ENCODE measurements at regions not wholly inside any gene's neighbourhood (a gene's known extent, or its start where the extent isn't known, plus 50 kb on each side); places are given as distances from the start of the nearest gene placed in this dataset.

DNA sequence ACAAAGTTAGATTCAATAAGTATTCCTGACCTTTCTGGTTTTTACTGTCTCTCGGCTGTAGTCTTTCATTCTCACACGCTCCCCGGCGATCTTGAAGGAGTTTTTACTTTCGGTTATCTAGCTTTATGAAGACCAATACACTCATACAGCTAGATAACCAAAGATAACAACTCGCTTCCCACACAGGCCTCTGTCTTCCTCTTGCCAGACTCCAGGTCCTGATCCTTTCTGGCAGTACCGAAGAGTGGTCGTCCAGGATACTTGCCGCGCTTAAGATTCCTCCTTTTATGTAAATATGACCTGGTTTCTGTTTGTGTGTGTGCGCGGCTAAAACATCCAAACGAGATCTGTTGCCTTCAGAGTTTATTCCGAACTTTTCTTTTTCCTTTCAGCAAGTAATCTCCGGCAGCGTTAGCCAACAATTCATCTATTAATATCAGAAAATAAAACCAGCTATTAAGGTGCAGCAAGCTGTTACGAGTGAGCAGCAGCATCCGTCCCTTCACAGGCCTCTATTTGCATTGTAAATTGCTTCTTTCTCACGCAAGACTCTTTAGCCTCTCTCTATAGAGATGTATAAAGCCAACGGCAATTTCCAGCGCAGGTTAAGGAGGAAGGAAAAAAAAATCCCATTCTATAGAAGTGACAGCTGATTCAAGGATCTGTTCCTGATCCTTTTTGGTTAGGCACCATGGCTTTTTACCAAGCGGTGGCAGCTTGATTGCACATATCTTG lies 216.1 kb downstream of the MEF2C start:
- ChIA-PET POLR2A (no interaction called here), CTCF (interaction anchor here (0.6 to 2.8 kb wide), 5 partner anchors 8 to 886 kb away, joined by 3 to 9 read pairs (median 3); no protein-coding TSS in a partner anchor)
- Histone ChIP-seq H3K4me3 (ENCODE audit: low read depth, low read length) (peak overlapping the region; percentile 22; the same call in 1 of the 2 replicates), H3K27me3 (ENCODE audit: control insufficient read depth, insufficient read depth, low read length) (peaks cover 28% of the 10 kb centered on the region), H3K36me3 (ENCODE audit: control insufficient read depth, insufficient read depth, low read length) (no peaks in the 10 kb centered on the region)
- TF ChIP-seq, protein P1, sequence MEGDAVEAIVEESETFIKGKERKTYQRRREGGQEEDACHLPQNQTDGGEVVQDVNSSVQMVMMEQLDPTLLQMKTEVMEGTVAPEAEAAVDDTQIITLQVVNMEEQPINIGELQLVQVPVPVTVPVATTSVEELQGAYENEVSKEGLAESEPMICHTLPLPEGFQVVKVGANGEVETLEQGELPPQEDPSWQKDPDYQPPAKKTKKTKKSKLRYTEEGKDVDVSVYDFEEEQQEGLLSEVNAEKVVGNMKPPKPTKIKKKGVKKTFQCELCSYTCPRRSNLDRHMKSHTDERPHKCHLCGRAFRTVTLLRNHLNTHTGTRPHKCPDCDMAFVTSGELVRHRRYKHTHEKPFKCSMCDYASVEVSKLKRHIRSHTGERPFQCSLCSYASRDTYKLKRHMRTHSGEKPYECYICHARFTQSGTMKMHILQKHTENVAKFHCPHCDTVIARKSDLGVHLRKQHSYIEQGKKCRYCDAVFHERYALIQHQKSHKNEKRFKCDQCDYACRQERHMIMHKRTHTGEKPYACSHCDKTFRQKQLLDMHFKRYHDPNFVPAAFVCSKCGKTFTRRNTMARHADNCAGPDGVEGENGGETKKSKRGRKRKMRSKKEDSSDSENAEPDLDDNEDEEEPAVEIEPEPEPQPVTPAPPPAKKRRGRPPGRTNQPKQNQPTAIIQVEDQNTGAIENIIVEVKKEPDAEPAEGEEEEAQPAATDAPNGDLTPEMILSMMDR (IDR thresholded peaks at IDR 0.05; ENCODE audit: insufficient read depth, low read depth, low read length) = no peak
- no peak for DNase-seq (ENCODE audit: low read depth)

DNA sequence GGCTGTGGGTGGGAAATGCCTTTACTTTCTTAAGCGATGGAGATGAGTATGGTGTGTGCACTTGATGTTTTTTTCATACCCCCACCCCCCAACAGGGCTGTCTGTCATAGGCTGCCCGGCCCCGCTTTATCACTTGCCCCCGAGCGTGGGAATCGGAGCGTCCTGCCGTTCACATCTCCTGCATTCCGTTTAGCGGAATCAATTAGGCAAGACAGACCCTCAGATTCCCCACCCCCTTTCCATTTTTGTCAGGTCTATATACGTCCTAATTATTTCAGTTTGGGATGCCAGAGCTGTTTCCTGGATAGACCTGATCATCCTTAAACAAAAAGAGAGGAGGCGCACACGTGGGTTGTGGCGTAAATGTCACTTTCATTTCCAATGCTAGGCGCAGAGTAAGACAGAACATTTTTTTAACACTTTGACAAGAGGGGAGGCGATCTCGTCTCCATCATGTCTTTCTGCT lies 217.2 kb downstream of the MEF2C start:
- Histone ChIP-seq H3K27me3 (ENCODE audit: control insufficient read depth, insufficient read depth, low read length) (peaks cover 25% of the 10 kb centered on the region), H3K4me3 (ENCODE audit: low read depth, low read length) (no peak overlapping the region), H3K36me3 (ENCODE audit: control insufficient read depth, insufficient read depth, low read length) (no peaks in the 10 kb centered on the region)
- no peak for DNase-seq (ENCODE audit: low read depth)
- ChIA-PET CTCF (interaction anchor here (0.7 to 2.8 kb wide), 3 partner anchors 25 to 885 kb away, joined by 3 to 9 read pairs (median 3); no protein-coding TSS in a partner anchor), POLR2A (no interaction called here)
- TF ChIP-seq, protein P1 (IDR thresholded peaks at IDR 0.05; ENCODE audit: insufficient read depth, low read depth, low read length) = no peak

DNA sequence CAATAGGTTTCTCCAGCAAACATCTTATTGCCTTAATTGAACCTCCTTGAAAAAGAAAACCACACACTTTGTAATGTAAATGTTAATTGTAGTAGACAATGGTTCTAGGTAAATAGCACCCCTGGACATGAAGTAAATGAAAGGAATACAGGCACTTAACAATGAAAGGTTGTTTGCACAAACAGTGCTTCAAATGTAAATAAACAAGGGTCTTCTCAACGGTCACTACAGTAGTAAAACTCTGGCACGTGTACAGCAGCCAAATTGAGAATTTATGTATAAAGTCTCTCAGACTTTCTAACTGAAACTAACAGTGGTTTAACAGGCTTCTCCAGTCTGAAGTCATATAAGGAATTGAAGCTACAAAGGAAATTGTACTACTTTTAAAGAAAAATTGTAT lies 218.3 kb downstream of the MEF2C start:
- ChIA-PET CTCF (interaction anchor here (1.4 kb wide), 1 partner anchor 26 kb away, joined by 3 read pairs; no protein-coding TSS in a partner anchor), POLR2A (no interaction called here)
- no peaks in the 10 kb centered on the region for H3K36me3 ChIP-seq (ENCODE audit: control insufficient read depth, insufficient read depth, low read length)
- DNase-seq (ENCODE audit: low read depth) = no peak
- no peak overlapping the region for H3K4me3 ChIP-seq (ENCODE audit: low read depth, low read length)
- H3K27me3 ChIP-seq (ENCODE audit: control insufficient read depth, insufficient read depth, low read length) = peaks cover 26% of the 10 kb centered on the region
- TF ChIP-seq, protein P1 (IDR thresholded peaks at IDR 0.05; ENCODE audit: insufficient read depth, low read depth, low read length) = no peak

DNA sequence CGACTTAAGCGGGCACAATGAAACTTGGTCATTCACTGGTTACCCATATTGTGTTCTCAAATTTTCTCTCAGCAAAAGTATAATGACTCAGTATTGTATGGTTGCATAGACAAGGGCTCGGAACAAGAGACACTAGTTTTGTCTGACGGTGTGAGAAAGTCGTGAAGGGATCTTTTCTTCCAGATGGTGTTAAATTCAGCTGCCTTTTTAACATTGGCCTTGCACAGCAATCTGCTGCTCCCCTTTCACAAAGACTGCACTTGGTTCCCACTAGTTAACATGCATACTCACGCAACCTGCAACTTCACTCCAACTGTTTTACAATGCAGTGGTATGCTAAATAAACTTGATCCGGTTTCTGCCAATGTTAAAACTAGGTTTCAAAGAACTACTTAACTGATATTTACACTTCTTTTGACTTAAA lies 219.2 kb downstream of the MEF2C start:
- POLR2A ChIA-PET = no interaction called here
- CTCF ChIA-PET = interaction anchor here (0.6 to 1.4 kb wide), 2 partner anchors 27 to 115 kb away, joined by 3 to 4 read pairs; no protein-coding TSS in a partner anchor
- Histone ChIP-seq H3K27me3 (ENCODE audit: control insufficient read depth, insufficient read depth, low read length) (peaks cover 22% of the 10 kb centered on the region), H3K36me3 (ENCODE audit: control insufficient read depth, insufficient read depth, low read length) (no peaks in the 10 kb centered on the region), H3K4me3 (ENCODE audit: low read depth, low read length) (no peak overlapping the region)
- TF ChIP-seq, protein P1 (IDR thresholded peaks at IDR 0.05; ENCODE audit: insufficient read depth, low read depth, low read length) = no peak
- DNase-seq (ENCODE audit: low read depth) = no peak

DNA sequence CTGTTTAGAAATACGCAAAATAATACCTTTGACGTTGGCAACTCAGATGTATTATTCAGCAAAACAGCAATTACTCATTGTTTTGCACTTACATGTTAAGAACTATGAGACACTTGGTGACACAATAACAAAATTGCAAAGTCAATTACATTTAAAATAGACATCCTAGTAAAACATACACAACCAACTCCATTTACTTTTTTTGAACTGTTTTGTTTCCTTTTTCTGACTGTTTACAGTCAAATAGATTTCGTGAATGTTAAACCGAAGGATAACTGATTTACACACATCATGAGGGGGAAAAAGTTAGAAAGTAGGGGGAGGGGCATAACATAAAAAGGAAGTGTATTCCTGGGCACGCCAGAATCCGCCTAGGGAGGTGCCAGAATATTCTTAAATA lies 220.1 kb downstream of the MEF2C start:
- no peak overlapping the region for H3K4me3 ChIP-seq (ENCODE audit: low read depth, low read length)
- H3K36me3 ChIP-seq (ENCODE audit: control insufficient read depth, insufficient read depth, low read length) = no peaks in the 10 kb centered on the region
- TF ChIP-seq, protein P1 (IDR thresholded peaks at IDR 0.05; ENCODE audit: insufficient read depth, low read depth, low read length) = no peak
- ChIA-PET POLR2A (no interaction called here), CTCF (no interaction called here)
- H3K27me3 ChIP-seq (ENCODE audit: control insufficient read depth, insufficient read depth, low read length) = peaks cover 18% of the 10 kb centered on the region
- no peak for DNase-seq (ENCODE audit: low read depth)
